ENCODE measurements at regions not wholly inside any gene's neighbourhood (a gene's known extent, or its start where the extent isn't known, plus 50 kb on each side); places are given as distances from the start of the nearest gene placed in this dataset.

DNA sequence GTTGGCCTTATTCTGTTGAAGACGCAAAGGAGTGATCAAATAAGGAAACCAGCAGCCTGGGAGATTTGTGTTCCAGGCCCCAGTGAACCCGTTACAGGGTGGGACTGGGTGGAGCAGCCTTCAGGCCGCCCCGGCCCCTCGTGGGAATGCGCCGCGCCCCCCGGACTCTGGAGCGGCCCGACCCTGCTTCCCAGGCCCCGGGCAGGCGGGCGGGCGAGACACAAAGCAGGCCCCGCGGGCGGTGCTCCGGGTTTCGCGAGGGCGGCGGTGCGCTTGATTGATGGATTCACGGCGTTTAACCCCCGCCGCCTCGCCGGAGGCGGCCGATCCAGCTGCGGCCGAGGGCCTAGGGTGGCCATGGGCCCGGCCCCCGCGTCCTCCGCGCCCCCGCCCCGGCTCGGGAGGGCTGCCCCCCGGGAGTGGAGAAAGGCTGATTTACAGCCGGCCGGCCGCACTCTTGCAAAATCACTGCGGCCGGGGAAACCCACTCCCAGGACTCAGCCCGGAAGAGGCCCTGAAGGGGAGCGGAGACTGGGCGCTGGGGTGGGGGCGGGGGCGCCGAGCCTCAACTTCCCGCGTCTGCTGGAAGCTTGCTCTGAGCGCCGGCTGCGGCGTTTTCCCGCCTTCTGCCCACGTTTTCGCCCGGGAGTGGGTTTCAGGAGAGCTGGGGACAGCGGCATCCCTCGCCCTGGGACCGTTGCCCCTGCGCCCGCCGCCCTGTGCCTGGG is 299.6 kb upstream of the NFE2L3 start:
- DNase-seq = no peak

DNA sequence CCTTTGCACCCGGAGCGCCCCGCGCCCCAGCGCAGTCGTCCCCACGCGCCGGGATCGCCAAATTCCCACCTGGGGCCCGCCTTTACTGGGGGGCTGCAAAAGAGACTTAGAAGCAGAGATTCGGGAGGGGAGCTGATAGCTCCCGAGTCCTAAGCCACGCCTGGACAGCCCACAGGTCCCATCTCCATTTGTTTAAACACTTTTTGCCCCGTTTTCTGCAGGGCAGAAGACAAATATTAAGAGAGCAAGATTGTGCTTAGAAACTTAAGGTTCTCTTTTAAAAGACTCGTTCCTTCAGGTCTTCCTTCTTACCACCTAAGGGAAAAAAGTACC is 299.1 kb upstream of the NFE2L3 start:
- no peak for DNase-seq

DNA sequence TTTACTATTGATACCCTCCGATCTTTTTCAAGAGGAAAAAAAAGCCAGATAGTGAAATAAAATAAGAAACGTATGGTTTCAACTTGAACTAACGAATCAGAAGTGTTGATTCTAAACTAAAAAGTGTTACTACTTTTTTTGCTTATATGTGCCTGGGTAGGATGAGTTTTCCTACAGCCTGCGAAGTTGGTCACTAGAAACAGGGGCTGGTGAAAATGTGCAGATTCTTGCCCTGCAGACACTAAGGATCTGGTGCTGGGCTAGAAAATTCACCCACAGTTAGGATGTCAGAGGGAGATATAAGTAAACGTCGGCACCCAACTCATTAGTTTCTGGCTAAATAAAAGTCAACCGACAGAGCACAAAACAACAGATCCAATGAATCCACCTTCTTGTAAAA is 298.7 kb upstream of the NFE2L3 start:
- no peak for DNase-seq

DNA sequence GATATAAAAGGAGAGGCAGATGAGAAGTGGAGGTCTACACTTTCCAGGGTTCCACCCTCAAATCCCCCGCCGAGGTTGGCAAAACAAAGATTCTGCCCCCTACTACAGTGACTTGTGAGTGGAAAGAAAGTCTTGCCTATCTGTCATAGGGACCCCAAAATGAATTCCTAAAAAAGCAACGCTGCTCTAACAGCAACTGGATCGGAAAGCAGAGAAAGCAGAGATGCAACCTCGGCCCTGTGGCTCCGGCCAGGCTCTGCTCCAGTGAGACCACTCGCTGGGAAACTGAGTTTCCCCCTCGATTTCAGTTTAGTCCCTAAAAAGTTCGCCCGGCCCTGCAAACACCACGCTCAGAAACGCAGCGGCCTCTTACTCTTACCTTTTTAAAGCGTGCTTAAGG is 297.9 kb upstream of the NFE2L3 start:
- no peak for DNase-seq

DNA sequence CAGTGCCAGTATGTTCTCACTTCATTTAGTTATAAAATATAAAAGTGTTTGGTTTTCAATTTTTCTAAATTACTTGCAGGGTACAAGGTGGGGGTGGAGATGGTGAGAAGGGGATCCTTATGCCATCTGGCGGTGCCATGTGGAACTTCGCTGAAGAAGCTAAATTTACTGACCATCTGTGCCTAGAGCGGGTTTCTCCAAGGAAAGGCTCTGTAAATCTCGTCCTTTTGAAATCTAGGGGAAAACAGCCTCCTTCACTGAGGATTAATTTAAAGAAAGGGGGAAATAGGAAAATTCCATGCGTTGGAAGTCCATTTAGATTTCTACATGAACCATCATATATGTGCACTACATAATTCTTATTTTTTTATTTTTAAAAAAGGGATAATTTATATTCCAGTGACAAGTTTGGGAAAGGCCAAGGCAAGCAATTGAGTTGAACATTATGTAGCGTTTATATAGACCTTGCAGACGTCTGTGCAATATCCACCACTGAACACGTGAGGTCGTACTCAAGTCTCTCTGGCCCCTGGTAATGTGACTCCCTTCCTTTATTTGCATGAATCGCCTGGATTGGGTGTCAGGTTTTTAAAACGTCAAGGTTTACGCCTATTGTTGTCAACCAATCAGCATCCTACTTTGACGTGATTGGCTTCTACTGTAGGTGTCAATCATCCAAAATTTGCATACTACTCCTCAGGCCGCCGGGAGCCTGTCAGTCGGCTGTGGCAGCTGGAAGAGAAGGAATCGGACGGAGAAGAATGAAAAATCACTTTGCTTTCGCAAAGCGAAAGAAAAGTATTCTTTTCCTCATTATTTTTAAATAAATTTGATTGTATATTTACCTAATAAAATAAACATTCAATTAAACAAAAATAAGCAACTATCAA is 297.1 kb upstream of the NFE2L3 start:
- DNase-seq = peak; percentile 35

DNA sequence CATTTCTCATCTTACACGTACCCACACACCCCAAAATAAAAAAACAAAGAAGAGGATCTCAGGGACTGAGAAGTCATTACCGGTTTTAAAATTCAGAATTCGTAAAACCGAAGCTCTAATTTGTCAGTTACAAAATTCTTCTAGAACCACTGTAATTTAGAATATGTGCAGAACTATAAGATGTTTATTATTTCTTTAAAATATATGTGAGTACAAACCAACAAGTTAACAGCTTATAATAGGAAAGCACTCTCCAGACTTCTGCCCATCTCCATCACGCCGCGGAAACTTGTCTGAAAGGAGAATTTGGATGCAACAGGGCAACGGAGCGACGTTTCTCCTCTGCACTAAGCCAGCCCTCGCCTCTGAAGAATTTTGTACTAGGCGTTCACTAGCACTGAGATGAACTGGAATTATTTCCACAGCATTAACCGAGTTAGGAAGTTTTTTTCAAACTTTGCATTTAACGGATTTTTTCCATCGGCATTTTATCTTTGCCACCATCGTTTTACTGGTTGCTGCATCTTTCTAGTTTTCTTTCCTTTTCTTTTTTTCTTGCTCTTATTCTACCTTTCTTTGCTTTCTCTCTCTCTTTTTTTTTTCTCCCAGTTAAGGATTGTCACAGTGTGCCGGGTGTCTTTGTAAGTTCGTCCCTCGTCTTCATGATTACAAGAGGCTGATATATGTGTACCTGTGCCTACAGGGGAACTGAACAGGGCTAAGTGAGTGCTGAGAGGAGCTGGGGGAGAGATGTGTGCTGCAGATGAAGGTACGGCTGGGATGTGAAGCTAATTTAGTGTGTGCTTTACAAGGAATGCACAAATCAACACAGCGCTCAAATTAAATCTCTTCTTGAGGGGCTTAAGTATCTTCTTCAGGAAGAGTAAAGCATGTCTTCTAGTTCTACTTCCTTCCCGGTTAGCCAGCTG is 295.9 kb upstream of the NFE2L3 start:
- no peak for DNase-seq

DNA sequence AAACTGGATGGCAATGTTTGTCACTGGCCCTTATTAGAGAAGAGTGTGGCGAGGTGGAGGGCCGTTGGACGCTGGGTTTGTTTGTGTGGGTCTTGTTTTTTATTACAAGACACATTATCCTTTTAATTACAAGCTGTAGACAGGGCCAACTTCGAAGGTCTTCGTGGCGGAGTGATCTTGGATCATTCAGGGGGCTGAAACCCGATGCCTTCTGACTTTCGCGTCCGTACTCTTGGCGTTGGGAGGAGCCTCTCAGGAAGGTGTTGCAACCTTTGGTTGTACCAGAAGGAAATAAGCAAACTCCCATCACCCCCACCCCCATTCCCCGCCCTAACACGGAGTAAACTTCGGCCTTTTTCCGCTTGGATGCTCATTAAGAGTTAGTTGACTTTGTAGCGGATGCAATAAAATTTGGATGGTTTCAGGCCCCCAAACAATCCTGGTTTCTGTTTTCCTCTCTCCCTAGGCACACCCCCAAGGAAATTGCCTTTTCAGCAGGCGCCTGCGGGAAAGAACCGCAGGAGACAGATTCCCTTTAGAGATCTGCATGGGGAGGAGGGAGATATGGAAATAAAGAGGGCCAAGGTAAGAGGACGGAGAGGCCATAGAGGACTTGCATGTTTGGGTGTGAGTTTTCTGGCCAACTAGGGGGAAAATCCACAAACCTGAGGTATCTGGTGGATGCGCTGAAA is 294.5 kb upstream of the NFE2L3 start:
- DNase-seq = no peak

DNA sequence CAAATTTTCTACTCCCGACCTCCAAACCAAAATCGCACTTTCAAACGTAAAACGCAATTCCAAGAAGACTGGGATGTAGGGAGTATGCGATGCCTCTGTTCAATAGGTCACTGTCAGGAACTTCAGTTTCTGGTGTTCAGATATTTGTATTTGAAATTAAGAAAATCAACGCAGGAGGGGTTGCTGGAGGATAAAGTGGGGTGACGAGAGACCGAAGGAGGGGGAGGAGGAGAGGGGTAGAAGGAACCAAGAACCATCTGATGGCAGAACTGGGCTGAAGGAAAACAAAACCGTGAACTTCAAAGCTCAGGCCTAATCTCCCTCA is 293.8 kb upstream of the NFE2L3 start:
- DNase-seq = no peak

DNA sequence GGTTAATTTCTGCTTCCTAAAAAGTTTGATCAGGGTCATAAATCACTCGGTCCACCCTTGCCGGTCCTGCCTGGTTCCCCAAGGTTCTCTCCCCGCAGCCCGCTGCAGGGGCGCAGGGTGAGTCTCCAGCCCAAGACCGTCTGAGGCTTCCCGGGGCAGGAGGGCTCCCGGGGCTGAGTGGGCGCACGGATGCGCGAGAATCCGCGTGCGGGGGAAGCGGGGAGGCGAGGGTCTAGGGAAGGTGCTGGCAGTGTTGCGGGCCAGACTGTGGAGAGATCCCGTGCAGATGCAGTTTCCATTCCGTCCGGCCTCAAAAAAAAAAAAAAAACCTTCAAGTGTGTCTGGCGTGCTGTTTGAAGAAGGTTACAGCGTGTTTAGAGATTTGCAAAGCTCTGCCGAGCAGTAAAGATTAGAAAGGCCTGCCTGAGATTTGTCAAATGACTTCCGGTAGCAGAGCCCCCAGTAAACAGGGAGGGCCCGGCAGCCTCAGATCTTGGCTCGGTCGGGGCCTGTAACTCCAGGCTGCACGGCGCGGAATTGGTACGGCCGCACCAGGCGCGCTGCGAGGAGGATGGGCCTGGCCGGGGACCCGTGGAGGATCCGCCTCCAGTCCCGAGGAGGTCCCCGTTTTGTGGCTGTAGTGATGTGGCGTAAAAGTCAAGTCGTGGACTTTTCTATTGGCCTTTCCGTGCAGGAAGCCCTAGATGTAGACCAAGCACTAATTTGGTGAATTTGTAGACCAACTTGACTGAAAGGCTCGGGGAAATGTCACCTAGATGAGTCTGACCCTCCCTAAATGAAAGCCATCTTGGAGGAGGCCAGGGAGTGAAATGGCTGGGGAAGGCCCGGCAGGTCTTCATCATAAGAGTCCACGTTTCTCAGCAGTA is 293.2 kb upstream of the NFE2L3 start:
- no peak for DNase-seq

DNA sequence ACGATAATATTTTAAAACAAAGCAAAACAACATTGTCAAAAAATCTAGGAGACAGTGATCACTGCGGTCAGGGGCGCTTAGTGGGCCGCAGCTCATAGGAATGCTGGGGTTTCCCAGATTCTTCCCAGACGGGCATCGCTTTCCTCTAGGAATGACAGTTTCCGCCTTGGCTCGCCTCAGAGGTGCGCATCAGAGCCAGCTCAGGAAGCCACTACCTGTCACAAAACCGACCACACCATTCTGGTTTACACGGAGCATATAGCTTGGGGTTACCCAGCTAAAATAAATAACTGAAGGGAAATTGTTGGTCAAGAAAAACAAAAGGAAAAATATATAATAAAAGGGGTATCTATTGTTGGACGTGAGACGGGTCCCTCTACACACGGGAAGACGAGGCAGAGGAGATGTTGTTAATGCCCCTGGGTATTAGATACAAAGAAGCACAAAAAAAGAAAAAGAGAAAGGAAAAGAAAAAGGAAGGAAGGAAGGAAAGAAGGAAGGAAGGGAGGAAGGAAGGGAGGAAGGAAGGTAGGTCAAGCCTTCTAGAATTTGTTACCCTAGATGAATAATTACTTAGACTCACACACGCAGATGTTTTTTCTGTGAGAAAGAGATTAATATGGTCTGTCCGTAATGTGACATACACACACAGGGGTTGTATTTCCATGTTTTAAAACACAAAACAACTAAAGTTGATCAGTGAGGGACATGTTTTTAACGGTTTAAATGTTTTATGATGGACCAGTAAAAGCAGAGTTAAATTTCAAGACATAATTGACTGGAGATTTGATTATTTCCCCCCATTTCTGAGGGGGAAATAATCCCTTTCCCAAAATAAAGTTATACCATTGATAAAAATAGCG is 292.4 kb upstream of the NFE2L3 start:
- DNase-seq = no peak

DNA sequence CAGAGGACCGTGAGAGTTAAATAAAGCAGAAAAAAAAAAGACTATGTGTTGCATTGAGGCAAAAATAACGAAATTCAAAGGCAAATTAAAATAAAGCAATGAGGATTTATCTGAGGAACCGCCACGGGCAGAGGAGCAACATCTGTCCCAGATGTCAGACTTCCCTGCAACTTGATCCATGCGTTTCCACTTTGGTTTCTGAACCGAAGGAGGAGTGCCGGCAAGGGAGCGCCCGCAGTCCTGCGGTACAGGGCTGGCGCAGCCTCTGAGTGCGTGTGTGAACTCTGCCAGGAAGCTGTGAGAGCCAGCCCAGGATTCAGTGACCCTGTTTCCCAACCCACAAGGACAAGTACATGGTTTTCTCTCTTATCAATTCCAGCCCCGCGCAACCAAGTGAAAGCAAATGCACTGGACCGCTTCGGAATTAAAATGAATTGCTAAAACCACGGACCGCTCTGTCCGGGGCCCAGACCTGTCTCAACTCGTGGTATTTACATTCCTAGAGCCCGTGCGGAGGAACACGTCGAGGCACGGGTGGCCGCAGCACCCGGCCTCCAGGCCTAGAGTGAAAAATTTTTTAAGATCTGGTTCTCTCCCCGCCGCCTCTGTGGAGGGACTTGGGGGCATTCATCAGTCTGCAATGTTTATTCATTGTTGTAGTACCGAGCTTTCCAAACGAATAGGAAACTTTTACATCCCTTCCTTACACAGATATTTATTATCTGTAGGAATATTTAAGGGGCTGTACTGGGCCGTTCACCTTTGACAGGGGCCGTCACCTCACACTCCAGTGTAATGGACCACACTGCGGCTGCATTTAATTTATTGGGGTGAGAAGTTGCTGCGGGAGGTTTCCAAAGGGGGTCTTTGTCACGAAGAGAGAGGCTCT is 291.5 kb upstream of the NFE2L3 start:
- no peak for DNase-seq

DNA sequence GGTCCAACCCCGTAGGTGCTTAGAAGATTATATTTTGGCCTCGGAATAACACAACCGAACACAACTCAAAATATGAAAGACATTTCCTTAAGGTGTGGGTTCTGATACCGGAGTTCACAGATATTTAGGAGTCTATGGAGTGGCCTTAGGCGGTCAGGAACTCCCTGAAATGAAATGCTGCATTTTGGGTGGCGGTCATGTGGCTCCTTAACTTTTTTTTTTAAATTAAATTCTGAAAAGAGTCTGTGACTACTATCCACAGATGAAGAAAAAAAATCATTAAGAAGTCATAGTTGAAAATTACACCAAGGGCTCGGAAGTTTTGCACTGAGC is 290.9 kb upstream of the NFE2L3 start:
- no peak for DNase-seq

DNA sequence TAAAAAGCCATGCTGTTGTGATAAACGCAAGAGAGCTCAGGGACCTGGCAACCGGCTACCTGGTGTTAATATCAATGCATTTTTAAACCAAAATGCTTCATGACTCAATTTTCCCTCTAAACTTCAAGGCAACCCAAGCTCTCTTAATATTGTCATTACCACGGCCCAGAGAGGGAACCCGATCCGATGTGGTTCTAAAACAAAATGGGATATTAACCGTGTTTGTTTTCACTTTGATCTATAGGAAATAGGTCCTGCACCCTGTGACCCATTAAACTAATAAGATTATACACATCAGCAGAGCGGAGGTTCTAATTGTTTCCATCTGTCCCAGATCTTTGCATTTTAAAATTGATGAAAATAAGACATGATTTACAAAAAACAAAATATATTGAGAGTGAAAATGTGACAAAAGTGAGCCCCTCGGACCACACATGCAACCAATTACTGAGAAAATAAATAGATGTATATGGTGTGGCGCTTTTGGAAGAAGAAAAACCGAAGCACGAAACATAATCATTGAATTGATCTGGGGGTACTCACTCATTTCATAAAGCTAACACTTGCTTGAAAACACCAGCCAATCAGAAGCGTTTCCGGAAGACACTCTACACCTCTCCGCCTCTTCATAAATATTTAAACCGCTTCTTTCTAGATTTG is 290.3 kb upstream of the NFE2L3 start:
- no peak for DNase-seq

DNA sequence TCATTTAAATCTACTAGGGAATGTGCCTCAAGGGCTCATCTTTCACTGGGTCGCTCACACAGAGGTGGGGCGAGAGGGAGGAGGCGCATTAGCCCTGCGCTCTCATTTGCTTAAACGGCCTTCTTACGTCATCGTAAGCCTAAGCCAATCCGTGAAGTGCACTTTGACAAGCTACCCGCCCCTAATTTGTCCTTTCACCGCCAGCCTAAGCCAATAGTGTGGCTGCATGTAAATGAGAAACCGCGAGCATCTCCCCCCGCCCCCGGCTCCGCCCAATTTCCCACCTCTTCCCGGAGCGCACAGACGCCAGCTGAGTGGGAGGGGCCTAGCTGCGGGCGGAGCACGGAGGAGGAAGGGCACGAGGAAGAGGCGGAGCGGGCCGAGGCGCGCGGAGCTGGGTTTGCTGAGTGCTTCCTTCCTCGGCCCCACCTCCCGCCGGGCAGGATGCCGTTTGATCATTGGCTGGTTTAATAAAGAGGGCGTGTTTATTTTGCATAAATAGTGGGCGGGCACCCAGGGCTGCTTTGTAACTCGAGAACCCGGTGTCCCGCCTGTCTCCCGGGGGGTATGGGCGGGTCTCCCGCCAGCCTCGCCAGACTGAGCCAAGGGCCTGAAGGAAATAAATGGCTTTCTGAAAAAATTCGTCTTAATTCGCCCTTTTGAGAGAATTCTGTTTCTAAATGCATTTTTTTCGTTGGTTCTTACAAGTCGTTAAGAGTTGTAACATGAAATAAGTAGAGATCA is 289.6 kb upstream of the NFE2L3 start:
- peak; percentile 86 for DNase-seq

DNA sequence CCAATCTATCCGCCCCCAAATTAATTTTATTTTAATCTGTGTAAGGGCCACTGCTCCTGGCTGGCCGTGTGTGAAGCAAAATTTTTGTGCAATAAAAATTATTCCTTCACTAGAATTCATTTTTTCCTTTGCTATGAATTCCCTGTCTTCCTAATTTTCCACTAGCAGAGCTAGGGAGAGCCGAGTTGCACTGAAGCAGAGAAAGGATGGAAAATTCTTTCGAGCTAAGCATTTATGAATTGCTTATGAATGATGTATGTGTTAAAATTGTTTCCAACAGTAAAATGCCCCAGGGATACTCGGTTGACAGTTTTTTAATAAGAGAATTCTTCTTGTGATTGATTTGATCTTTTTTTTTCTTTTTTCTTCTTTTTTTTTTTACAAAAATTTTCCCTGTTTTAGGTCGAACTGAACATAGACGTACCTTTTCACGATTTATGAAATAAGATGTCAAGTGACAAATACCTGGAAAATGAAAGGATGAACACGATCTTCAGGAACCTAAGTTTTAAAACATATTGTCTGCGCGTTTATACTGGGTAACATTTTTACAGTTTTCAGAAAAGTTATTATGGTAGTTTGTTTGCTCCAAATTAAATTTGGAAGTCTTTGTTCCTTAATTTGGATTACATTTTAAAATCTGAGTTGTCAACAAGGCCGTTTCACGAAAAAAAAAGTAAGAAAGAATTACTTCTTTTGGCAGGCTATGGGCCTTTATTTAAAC is 288.8 kb upstream of the NFE2L3 start:
- no peak for DNase-seq

DNA sequence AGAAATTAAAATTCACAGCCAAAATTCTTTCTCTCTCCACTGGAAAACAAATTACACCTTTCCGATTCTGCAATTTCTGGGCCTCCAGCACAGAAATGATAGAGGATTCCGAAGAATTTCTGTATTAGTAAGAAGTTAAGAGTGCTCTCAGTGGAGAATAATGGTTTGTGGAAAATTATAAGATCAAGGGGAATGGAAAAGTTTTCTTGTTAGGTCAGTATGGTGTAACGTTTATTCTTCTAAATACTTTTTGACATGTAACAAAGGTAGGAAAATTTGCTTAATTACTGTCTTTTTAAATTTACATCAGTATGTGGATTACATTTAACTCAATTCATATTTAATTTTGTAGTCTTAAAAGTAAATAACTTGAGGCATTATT is 288.3 kb upstream of the NFE2L3 start:
- no peak for DNase-seq

DNA sequence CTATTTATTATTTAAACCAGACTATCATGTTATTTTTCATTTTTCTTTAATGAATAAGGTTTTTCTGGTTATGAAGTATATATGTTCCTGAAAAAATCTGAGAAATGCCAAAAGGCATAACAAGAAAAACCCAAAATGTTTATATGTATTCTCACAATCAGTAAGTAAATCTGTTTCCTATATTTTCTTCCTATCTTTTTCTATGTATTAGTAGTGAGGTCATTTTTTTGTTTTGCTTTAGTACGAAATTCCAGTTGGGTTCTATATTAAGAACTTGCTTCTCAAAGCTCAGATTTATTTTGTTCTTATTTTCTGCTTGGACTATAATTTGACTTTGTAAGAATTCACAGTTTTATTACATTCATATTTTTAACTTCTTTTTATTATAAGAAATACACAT is 287.5 kb upstream of the NFE2L3 start:
- no peak for DNase-seq

Measured in CD4-positive, alpha-beta T cell treated with Interleukin-12 subunit alpha and Interleukin-12 subunit beta, for 1 hour (primary cell).